A549 (cell line): ENCODE measurements at regions not wholly inside any gene's neighbourhood (a gene's known extent, or its start where the extent isn't known, plus 50 kb on each side); places are given as distances from the start of the nearest gene placed in this dataset.

Experiments
- FOSB ChIP-seq: fragments of 250-450 bp; sonication (Bioruptor Pico); IDR thresholded peaks from 2 replicates; pipeline ENCODE4 v1.5.0; 2020; ENCODE audit warnings: mild to moderate bottlenecking, moderate library complexity
- POLR2A ChIP-seq: IDR thresholded peaks from 2 replicates; pipeline ENCODE4 v1.6.1; 2012; ENCODE audit warnings: mild to moderate bottlenecking, low read length
- RNF2 ChIP-seq: fragments of 200-600 bp; sonication (generic); IDR thresholded peaks from 2 replicates; pipeline ENCODE4 v1.6.1; 2016; ENCODE audit warnings: low read depth, mild to moderate bottlenecking, antibody characterized with exemption, moderate library complexity, borderline replicate concordance
- SMC3 ChIP-seq: fragments of >200 bp; sonication (Bioruptor Twin); formaldehyde crosslinking; IDR thresholded peaks from 3 replicates; pipeline ENCODE4 v1.6.1; 2018; ENCODE audit warnings: inconsistent platforms
- TP53 ChIP-seq: fragments of 250-450 bp; sonication (Bioruptor Pico); IDR thresholded peaks from 2 replicates; pipeline ENCODE4 v1.5.0; 2021; ENCODE audit warnings: mild to moderate bottlenecking, moderate library complexity
- TF ChIP-seq, protein P1 (sequence below): fragments of >200 bp; sonication (Bioruptor Twin); formaldehyde crosslinking; IDR thresholded peaks from 3 replicates; pipeline ENCODE4 v1.5.1; 2016

- TF ChIP-seq RNF2 = no peak
- TF ChIP-seq SMC3 = no peak
- TF ChIP-seq, protein P1, sequence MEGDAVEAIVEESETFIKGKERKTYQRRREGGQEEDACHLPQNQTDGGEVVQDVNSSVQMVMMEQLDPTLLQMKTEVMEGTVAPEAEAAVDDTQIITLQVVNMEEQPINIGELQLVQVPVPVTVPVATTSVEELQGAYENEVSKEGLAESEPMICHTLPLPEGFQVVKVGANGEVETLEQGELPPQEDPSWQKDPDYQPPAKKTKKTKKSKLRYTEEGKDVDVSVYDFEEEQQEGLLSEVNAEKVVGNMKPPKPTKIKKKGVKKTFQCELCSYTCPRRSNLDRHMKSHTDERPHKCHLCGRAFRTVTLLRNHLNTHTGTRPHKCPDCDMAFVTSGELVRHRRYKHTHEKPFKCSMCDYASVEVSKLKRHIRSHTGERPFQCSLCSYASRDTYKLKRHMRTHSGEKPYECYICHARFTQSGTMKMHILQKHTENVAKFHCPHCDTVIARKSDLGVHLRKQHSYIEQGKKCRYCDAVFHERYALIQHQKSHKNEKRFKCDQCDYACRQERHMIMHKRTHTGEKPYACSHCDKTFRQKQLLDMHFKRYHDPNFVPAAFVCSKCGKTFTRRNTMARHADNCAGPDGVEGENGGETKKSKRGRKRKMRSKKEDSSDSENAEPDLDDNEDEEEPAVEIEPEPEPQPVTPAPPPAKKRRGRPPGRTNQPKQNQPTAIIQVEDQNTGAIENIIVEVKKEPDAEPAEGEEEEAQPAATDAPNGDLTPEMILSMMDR = 0 out of 3 replicates have a peak, but pooled peaks have one; percentile 12
- TF ChIP-seq TP53 = no peak
- TF ChIP-seq FOSB (CRISPR knock-in tag) = no peak
- TF ChIP-seq POLR2A = no peak
Observed at GRCh38 chr5:29697785-29698414, 1495.6 kb upstream of the CDH6 start.
